GM21526 (cell line): ENCODE measurements at regions not wholly inside any gene's neighbourhood (a gene's known extent, or its start where the extent isn't known, plus 50 kb on each side); places are given as distances from the start of the nearest gene placed in this dataset.

Experiments
- ATAC-seq: cut with Tn5 transposase; IDR thresholded peaks from one replicate; pipeline ENCODE4 v1.9.1; 2021; ENCODE audit warnings: moderate library complexity; ENCODE audit not compliant: unreplicated experiment, low FRiP score

DNA sequence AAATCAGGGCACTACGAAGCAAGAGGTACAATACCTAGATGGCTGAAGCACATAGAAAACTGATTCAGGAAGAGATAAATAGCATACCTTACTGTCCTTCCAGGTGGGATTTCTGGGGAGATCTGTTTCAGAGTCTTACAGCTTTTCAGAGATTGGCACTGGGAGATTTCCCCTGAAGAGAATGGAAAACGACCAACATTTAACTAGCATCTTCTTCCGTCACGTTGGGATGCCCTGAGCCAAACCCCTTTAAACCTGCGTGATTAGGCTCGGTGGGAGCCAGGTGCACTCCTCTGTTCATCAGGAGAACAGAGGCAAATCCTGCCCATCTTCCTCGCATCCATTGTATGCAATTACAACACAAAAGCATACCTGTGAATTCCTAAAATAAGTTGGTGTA, 614.5 kb downstream of the HDGFL1 start:
- no peak for ATAC-seq

DNA sequence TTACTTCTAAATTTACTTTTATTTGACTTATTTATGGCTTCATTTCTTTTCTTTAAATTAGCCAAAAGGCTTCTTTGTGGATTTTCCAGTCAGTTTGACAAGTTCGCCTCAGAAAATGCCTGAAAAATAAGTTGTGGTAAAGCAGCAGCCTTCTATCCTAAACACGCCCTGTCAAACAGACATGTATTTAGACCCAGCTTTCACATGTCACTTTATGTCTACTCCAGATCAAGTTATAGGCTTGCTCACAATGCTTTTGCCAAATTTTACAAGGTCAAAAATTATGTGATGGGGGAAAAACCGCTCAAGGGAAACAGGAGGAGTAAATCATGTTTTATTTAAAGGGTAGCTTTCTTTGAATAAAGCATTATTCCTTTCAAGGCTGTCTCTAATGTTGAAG, 615.0 kb downstream of the HDGFL1 start:
- no peak for ATAC-seq

DNA sequence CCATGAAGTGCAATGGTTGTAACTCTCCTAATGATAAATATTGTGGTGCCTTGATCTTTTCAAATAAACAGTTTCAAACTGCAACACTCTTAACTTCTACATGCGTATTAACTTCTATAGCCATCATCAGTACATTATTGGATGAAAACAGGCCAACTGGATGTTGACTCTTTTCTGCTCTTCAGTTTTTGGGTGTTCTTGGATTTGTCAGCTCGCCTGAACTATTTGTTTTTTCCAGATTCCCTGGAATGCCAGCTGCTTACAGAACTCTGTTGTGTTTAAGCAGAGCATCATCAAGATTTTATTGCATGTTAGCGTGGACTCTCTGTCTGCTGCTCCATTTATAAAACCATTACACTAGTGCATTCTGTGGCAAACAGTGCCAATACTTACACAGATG, 626.1 kb downstream of the HDGFL1 start:
- no peak for ATAC-seq

DNA sequence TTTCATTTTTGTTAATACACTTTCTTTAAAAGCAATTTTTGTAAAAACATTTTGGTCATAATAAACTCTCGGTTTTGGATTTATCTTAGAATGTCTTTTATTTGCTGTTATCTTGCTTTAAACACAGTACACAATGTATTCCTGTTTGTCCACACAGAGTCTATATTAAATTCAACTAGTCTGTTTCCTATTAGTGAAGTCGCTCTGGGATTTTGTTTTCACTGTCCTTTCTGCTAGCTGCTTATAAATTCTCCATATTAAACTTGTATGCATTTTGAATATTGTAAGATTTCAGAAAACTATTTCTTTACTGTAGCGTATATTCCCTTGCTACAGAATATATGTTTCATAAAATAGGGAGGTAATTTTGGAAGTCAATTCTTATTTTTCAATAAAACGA, 630.2 kb downstream of the HDGFL1 start:
- ATAC-seq: no peak

DNA sequence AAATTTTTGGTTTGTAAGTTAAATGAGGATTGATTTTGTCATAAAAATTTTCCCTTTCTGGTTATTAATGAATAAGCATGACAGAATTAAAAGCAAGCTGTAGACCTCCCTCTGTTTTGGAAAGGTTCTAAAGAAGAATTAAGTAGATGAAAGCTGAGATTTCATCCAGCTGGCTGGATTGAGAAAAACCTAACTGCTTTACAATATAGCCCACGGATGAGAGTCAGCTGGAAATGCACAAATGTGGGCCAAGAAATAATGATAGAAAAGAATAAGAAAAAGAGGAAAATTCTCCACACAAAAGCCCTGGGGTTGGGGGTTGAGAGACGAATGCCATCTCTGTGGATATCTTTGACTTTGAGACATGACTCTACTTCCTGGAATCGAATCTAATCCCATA, 631.6 kb downstream of the HDGFL1 start:
- ATAC-seq: no peak

DNA sequence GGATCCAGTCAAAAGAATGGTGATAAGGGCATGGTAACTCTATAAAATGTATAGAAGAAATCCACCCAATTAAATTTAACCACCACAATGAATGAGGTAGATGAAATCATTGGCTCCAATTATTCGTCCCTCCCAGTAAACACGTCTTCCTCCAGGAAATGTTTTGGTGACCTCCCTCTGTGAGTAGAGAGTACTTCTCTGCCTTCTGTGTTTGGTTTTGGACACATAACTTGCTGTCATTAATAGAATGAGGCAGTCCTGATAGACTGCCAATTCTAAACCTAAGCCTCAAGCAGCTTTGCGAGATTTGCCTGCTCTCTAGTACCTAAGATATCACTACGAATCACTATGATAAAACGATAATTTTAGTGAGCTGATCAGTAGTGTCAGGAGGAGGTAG, 632.8 kb downstream of the HDGFL1 start:
- no peak for ATAC-seq

DNA sequence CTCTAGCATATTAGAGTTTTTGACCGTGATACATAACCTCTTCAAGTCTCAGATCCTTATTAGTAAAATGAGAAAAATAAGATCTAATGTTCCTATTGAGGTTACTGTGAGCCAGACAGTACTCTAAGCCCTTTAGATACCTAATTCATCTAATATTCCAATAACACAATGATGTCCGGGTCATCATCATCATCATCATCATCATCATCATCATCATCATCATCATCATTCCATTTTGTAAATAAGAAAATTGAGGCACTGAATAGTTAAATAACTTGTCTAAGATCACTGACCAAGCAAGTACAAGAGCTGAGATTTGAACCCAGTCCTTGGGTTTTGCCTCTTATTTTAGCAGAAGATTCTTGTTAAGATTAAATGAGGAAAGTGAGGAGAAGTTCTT, 643.0 kb downstream of the HDGFL1 start:
- no peak for ATAC-seq

DNA sequence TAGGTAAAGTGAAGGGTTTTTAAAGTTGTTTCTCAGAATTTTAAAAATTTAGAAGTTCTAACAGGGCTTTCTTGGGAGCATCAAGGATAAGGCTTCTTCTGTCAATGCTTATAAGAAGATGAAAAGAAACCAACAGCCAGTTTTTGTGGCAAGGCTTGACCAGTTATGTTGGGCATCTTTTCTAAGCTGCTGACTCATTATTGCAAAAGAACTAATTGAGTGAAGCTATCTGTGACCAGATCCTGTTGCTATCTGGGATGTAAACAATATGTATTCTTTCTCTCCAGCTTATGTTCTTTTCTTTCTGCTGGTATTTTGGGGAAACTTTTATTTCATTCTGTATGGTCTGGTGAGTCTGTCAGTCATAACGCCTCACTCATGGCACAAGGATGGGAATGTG, 643.8 kb downstream of the HDGFL1 start:
- no peak for ATAC-seq

DNA sequence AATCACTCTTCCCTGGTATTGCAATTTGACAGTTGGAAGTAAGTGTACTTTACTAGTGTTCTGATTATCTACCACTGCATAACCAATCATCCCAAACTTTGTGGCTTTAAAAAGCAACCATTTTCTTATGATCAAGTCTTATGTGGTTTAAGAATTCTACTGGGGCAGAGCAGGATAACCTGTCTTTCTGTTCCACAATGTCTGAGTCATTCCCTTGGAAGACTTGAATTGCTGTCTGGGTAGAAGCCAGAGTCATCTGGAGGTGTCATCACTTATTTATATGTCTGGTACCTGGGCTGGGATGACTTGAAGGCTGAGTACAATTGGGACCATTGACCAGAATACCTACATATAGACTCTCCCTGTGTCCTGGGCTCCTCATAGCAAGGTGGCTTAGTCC, 644.3 kb downstream of the HDGFL1 start:
- ATAC-seq: no peak

DNA sequence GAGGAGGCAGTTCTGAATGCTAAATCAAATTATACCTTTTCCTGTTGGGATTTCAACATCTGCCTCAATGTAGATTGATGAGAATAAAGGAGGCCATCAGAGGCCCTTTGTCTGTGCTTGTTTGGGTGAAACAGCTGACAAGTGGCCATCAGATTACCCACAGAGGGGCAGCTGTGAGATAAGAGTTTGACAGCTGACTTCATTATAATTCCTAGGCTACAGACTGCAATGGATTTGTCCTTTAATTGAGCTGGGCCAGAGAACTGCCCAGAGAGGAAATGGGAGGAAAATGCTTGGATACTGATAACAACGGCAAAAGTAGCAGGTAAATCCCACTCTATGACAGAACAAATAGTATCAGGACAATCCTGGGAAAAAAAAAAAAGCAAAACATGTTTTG, 649.4 kb downstream of the HDGFL1 start:
- ATAC-seq: no peak

DNA sequence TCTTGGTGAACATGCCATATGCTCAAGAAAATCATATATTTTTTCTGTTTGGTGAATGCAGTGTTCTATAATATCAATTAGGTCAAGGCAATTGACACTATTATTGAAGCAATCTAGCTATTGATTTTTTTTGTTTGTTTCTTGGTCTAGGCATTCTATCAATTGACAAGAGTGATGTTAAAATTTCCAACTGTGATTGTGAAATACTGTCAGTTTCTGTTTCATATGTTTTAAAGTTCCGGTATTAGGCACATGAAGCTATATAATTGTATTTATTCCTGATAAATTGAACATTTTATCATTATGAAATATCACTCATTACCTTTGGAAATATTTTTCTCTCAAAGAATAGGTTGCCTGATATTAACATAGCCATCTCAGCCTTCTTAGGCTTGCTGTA, 653.4 kb downstream of the HDGFL1 start:
- no peak for ATAC-seq

DNA sequence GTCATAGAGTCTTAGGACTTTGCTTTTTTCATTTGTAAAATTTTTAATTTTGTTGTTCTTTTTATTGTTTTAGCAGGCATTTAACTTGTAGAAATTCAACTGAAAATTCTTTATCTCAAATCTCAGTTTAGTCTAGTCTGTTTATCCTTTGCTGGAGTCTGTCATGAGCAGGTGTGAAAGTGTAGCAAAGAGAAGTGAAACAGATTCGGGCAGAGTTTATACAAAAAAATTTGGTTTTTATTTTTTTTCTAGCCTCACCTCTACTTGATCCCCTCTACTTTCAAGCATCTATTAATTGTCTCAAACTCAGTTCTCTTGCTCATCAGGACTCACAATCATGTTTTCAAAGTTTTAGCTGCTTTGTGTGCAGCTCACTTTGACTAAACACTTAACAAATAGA, 655.2 kb downstream of the HDGFL1 start:
- ATAC-seq: no peak

DNA sequence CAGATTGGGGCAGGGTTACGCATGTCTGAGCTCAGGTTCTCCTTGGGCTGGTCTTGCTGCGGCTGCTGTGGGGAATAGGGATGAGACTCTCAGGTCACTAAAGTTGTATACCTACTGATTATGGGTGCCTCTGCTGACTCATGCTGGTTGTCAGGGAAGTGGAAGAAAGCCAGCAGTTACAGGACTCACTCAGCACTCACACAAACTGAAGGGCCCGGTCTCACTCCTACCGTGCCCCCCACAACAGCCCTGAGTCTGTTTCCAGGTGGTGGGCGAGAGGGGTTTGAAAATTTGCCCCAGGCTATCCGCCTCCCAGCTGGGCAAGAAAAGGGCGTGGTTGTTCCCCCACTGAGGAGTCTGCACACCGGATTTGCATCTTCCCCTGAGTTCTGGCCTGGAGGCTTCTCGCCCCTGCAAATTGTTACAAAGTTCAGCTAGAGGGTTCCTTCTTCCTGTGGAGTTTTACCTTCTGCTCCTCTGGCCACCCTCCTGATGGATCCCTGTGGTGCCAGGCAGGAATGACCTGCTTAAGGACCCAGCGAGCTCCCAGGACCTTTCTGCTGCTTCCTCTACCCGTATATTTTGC, 659.2 kb downstream of the HDGFL1 start:
- no peak for ATAC-seq

DNA sequence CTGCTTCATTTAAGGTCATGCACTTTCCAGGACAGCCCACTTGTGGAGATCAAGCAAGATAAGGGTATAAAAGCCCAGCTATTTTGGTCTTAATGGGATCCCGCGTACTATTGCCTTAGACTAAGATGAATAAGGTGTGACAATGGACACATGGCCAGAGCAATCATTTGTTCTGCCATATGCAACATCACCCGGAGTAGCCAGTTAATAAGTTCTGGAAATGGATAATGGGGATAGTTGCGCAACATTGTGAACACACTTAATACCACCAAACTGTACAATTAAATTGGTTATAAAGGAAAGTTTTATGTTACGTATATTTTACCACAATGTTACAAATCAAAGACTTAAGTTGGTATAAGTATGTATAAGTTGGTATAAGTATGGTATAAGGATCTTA, 674.5 kb downstream of the HDGFL1 start:
- no peak for ATAC-seq

DNA sequence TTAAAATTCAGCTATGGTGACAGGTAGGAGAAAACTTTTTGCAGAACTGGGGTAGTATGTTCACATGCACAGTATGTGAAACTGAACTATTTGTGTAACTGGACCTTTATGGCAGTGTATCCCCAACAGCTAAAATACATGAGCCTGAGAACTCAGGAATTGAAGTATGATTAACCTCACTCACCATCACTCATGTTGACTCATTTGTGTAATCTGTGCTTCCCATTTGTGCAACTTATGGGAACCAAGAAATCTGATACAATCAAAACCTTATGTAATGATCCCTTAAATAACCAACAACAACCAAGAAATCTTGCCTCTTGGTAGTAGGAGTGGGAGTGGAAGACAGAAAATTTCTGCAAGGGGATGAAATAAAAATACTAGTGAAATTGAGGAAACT, 674.9 kb downstream of the HDGFL1 start:
- ATAC-seq: no peak

DNA sequence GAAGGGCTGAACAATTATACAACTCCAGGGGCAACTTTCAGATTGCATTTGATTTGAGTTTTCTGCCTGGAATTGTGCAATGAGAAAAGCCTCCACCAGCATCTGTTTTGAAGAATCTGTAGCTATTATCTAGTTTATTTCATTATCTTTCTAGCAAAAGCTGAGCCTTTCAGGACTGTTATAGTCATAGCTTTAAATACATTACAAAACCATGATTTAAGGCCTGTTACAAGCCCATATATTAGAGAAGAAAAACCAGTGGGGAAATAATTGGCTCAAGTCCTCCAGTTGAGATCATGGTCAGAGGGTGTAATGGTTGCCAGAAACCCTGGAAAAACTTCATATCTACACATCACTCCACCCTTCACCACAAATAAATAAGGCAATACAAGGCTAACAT, 676.2 kb downstream of the HDGFL1 start:
- no peak for ATAC-seq

DNA sequence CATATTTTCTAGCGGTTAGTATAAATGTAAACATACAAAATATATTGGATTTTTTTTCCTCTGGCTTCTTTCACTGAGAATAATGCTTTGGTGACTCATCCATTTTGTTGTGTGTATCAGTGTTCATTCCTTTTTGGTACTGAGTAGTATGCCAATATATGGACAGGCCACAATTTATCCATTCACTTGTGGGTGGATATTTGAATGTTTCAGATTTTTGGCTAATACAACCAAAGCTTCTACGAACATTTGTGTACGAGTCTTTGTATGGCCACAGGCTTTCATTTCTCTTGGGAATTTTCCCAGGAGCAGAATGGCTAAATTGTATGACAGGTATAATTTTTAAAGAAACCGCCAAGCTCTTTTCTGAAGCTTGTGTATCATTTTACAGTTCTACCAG, 677.5 kb downstream of the HDGFL1 start:
- no peak for ATAC-seq

DNA sequence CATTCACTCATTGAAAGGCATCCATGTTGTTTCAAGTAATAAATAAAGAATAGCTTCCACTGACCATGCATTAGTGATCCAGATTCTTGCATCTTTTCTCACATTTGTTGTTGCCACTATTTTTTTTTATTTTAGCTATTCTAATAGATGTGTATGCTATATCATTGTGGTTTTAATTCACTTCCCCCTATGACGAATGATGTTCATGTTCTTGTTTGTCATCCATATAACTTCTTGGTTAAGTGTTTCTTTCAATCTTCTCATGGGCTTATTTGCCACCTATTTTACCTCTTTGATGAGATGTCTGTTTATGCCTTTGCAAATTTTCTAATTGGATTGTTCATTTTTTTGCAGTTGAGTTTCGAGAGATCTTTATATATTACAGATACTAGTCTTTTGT, 681.2 kb downstream of the HDGFL1 start:
- no peak for ATAC-seq

DNA sequence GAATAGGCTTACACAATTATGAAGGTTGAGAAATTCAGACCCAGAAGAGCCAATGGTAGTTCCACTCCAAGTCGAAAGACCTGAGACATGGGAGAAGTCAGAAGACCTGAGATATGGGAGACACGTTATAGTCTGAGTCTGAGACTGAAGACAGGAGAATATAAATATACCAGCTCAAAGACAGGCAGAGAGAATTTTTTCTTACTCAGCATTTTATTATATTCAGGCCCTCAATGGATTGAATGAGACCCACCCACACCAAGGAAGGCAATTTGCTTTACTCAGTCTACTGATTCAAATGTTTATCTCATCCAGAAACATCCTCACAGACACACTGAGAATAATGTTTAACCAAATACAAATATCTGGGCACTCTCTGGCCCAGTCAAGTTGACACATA, 693.5 kb downstream of the HDGFL1 start:
- no peak for ATAC-seq

DNA sequence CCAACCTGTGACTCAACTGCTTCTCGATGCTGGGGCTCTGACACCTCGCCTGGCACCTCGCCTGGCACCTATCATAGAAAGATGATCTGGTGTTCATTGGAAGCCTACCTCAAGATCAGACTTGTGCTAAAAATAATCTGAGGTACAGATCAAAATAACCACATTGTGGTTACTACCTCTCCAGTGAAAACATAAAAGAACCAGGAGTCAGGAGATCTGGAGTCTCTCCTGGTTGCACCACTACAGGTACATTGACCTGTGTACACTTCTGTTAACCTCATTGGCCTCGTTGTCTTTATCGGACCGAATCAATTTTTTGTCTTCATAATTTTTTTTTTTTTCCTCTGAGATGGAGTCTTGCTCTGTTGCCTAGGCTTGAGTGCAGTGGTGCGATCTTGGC, 695.9 kb downstream of the HDGFL1 start:
- no peak for ATAC-seq

DNA sequence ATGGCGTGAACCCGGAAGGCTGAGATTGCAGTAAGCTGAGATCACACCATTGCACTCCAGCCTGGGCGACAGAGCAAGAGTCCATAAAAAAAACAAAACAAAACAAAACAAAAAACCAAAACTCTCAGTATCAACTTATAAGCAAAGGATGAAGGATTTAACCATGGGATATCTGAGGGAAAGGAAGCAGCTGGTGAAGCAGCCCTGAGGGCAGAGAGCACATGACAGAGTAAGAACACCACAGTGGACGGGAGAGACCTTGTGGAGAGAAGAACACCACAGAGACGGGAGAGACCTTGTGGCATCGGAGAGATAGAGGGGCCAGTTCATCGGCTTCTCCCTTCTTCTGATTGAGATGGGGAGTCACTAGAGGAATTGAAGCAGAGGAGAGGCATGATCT, 697.2 kb downstream of the HDGFL1 start:
- no peak for ATAC-seq

DNA sequence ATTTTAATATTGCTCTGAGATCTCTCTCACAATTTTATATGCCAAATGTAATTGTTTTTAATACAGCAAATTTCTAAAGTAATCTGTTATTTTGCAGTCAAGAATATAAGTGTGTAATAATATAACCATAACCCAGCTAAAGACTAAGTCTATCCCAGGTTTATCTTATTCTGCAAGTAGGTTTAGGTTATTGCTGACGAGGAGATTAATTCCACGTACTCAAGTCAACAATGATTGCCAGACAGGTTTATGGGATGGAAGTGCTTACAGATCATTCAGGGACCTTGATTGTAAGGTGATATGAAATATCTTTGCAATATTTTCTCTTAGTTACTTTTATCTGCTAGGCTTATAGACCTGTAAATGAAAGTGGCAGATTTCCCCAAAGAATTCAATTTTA, 698.3 kb downstream of the HDGFL1 start:
- ATAC-seq: no peak

DNA sequence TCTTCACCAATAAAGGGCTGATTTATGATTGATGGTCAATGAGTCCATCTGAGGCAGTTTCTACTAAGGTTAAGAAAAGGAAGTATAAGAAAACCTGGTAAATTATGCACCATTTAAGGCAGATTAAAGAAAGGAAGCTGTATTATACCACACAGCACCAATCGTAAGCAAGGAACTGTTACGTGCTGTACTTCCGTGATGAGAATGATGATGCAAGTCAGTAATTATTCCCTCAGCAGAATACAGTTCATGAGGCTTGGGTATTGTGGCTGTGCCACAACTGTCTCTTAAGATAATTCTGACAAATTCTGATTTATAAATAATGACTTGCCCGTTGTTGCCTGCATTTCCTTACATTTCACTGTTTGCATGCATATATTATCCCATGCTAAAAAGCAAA, 699.0 kb downstream of the HDGFL1 start:
- ATAC-seq: no peak
